HepG2 (cell line): ENCODE measurements at regions not wholly inside any gene's neighbourhood (a gene's known extent, or its start where the extent isn't known, plus 50 kb on each side); places are given as distances from the start of the nearest gene placed in this dataset.

ENCODE experiments used
- ARNTL ChIP-seq: sonication (generic); formaldehyde crosslinking; IDR thresholded peaks from 2 replicates; pipeline ENCODE4 v1.4.0; 2020; ENCODE audit warnings: mild to moderate bottlenecking, missing genetic modification reagents
- CSRNP1 ChIP-seq: sonication (generic); formaldehyde crosslinking; IDR thresholded peaks from 2 replicates; pipeline ENCODE4 v1.8.1; 2023; ENCODE audit warnings: mild to moderate bottlenecking, missing genetic modification reagents
- HES4 ChIP-seq: sonication (generic); formaldehyde crosslinking; IDR thresholded peaks from 2 replicates; pipeline ENCODE4 v1.9.0; 2021; ENCODE audit warnings: mild to moderate bottlenecking, missing genetic modification reagents, borderline replicate concordance
- ISL2 ChIP-seq: sonication (generic); formaldehyde crosslinking; IDR thresholded peaks from 2 replicates; pipeline ENCODE4 v1.5.0; 2020; ENCODE audit warnings: missing genetic modification reagents
- NFKB2 ChIP-seq: sonication (generic); formaldehyde crosslinking; IDR thresholded peaks from 2 replicates; pipeline ENCODE4 v1.4.0; 2020; ENCODE audit warnings: missing genetic modification reagents, borderline replicate concordance
- NFYB ChIP-seq: sonication (generic); formaldehyde crosslinking; IDR thresholded peaks from 2 replicates; pipeline ENCODE4 v1.4.0; 2020; ENCODE audit warnings: missing genetic modification reagents
- TBX2 ChIP-seq: sonication (generic); formaldehyde crosslinking; IDR thresholded peaks from 2 replicates; pipeline ENCODE4 v1.5.0; 2020; ENCODE audit warnings: missing genetic modification reagents, mild to moderate bottlenecking, borderline replicate concordance
- ZNF749 ChIP-seq: sonication (generic); formaldehyde crosslinking; IDR thresholded peaks from 2 replicates; pipeline ENCODE4 v1.8.0; 2022; ENCODE audit warnings: mild to moderate bottlenecking, missing genetic modification reagents, moderate library complexity, borderline replicate concordance
- TF ChIP-seq, protein P1 (sequence below): sonication (generic); formaldehyde crosslinking; IDR thresholded peaks from 2 replicates; pipeline ENCODE4 v1.5.0; 2020; ENCODE audit warnings: mild to moderate bottlenecking, missing genetic modification reagents
- TF ChIP-seq, protein P2 (sequence below): sonication (generic); formaldehyde crosslinking; IDR thresholded peaks from 2 replicates; pipeline ENCODE4 v1.4.0; 2020; ENCODE audit warnings: missing genetic modification reagents
- TF ChIP-seq, protein P3 (sequence below), 2 experiments: fragments of 450-650 bp in 1 of 2; sonication (generic) in 1 of 2; formaldehyde crosslinking in 1 of 2; IDR thresholded peaks; 2 replicates each; pipeline versions ENCODE4 v1.6.1 to v1.8.0; 2016 to 2022; ENCODE audit warnings: antibody characterized with exemption in 1 of 2, mild to moderate bottlenecking in 1 of 2, missing genetic modification reagents in 1 of 2

GRCh38 chr4:4694296-4694772, 152.5 kb upstream of the STX18 start (continued):
- TF ChIP-seq TBX2 (CRISPR knock-in tag) (peak; percentile 70; the same call in 1 of the 2 replicates), HES4 (CRISPR knock-in tag) (no peak), ARNTL (CRISPR knock-in tag) (peak; percentile 30), ZNF749 (CRISPR knock-in tag) (no peak), NFKB2 (CRISPR knock-in tag) (peak; percentile 52; the same call in 1 of the 2 replicates), ISL2 (CRISPR knock-in tag) (peak; percentile 79), CSRNP1 (CRISPR knock-in tag) (no peak), NFYB (CRISPR knock-in tag) (0 out of 2 replicates have a peak, but pooled peaks have one; percentile 14)
- TF ChIP-seq, protein P1, sequence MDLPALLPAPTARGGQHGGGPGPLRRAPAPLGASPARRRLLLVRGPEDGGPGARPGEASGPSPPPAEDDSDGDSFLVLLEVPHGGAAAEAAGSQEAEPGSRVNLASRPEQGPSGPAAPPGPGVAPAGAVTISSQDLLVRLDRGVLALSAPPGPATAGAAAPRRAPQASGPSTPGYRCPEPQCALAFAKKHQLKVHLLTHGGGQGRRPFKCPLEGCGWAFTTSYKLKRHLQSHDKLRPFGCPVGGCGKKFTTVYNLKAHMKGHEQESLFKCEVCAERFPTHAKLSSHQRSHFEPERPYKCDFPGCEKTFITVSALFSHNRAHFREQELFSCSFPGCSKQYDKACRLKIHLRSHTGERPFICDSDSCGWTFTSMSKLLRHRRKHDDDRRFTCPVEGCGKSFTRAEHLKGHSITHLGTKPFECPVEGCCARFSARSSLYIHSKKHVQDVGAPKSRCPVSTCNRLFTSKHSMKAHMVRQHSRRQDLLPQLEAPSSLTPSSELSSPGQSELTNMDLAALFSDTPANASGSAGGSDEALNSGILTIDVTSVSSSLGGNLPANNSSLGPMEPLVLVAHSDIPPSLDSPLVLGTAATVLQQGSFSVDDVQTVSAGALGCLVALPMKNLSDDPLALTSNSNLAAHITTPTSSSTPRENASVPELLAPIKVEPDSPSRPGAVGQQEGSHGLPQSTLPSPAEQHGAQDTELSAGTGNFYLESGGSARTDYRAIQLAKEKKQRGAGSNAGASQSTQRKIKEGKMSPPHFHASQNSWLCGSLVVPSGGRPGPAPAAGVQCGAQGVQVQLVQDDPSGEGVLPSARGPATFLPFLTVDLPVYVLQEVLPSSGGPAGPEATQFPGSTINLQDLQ (CRISPR knock-in tag): peak; percentile 75; the same call in 1 of the 2 replicates
- TF ChIP-seq, protein P2, sequence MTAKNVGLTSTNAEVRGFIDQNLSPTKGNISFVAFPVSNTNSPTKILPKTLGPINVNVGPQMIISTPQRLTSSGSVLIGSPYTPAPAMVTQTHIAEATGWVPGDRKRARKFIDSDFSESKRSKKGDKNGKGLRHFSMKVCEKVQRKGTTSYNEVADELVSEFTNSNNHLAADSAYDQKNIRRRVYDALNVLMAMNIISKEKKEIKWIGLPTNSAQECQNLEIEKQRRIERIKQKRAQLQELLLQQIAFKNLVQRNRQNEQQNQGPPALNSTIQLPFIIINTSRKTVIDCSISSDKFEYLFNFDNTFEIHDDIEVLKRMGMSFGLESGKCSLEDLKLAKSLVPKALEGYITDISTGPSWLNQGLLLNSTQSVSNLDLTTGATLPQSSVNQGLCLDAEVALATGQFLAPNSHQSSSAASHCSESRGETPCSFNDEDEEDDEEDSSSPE (CRISPR knock-in tag): no peak; the same call in 1 of the 2 replicates
- TF ChIP-seq, protein P3, sequence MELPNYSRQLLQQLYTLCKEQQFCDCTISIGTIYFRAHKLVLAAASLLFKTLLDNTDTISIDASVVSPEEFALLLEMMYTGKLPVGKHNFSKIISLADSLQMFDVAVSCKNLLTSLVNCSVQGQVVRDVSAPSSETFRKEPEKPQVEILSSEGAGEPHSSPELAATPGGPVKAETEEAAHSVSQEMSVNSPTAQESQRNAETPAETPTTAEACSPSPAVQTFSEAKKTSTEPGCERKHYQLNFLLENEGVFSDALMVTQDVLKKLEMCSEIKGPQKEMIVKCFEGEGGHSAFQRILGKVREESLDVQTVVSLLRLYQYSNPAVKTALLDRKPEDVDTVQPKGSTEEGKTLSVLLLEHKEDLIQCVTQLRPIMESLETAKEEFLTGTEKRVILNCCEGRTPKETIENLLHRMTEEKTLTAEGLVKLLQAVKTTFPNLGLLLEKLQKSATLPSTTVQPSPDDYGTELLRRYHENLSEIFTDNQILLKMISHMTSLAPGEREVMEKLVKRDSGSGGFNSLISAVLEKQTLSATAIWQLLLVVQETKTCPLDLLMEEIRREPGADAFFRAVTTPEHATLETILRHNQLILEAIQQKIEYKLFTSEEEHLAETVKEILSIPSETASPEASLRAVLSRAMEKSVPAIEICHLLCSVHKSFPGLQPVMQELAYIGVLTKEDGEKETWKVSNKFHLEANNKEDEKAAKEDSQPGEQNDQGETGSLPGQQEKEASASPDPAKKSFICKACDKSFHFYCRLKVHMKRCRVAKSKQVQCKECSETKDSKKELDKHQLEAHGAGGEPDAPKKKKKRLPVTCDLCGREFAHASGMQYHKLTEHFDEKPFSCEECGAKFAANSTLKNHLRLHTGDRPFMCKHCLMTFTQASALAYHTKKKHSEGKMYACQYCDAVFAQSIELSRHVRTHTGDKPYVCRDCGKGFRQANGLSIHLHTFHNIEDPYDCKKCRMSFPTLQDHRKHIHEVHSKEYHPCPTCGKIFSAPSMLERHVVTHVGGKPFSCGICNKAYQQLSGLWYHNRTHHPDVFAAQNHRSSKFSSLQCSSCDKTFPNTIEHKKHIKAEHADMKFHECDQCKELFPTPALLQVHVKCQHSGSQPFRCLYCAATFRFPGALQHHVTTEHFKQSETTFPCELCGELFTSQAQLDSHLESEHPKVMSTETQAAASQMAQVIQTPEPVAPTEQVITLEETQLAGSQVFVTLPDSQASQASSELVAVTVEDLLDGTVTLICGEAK (IDR thresholded peaks at IDR 0.05): no peak
- TF ChIP-seq, protein P3 (CRISPR knock-in tag; IDR thresholded peaks at IDR 0.05): peak; percentile 30; the same call in 1 of the 2 replicates
